ENCODE measurements at regions not wholly inside any gene's neighbourhood (a gene's known extent, or its start where the extent isn't known, plus 50 kb on each side); places are given as distances from the start of the nearest gene placed in this dataset.
"Not testable (repeated sequence)": the region's sequence is repeated elsewhere in the genome, so short reads cannot be mapped to it uniquely, and the experiment has no call there.

GRCh38 chr4:49510238-49510637, 524.2 kb downstream of the CWH43 start:
- intact Hi-C loops (cut with micrococcal nuclease; ENCODE audit: unreplicated experiment) = not testable (repeated sequence)

GRCh38 chr4:49511353-49511752, 525.3 kb downstream of the CWH43 start:
- H3K4me3 Mint-ChIP-seq (ENCODE audit: low read depth, unreplicated experiment); intact Hi-C loops (cut with micrococcal nuclease; ENCODE audit: unreplicated experiment); DNase-seq; H3K27me3 Mint-ChIP-seq (ENCODE audit: unreplicated experiment); BruUV-seq (replicated peaks); H3K27ac Mint-ChIP-seq (ENCODE audit: unreplicated experiment); CTCF ChIA-PET; H3K36me3 Mint-ChIP-seq (ENCODE audit: insufficient read depth, unreplicated experiment); H3K4me1 Mint-ChIP-seq (ENCODE audit: low read depth, unreplicated experiment): not testable (repeated sequence)
- H3K9me3 Mint-ChIP-seq (ENCODE audit: low read depth, unreplicated experiment) = peaks cover 40% of the 10 kb centered on the region

More at GRCh38 chr4:49510238-49510637, 524.2 kb downstream of the CWH43 start:
- H3K4me3 Mint-ChIP-seq (ENCODE audit: low read depth, unreplicated experiment); BruUV-seq (replicated peaks); H3K4me1 Mint-ChIP-seq (ENCODE audit: low read depth, unreplicated experiment); CTCF ChIA-PET; H3K36me3 Mint-ChIP-seq (ENCODE audit: insufficient read depth, unreplicated experiment); H3K27ac Mint-ChIP-seq (ENCODE audit: unreplicated experiment); DNase-seq; H3K27me3 Mint-ChIP-seq (ENCODE audit: unreplicated experiment): not testable (repeated sequence)
- H3K9me3 Mint-ChIP-seq (ENCODE audit: low read depth, unreplicated experiment) = peaks cover 32% of the 10 kb centered on the region

- H3K4me3 Mint-ChIP-seq (ENCODE audit: low read depth, unreplicated experiment); H3K27me3 Mint-ChIP-seq (ENCODE audit: unreplicated experiment); H3K27ac Mint-ChIP-seq (ENCODE audit: unreplicated experiment); DNase-seq; BruUV-seq (replicated peaks); intact Hi-C loops (cut with micrococcal nuclease; ENCODE audit: unreplicated experiment); H3K36me3 Mint-ChIP-seq (ENCODE audit: insufficient read depth, unreplicated experiment); H3K4me1 Mint-ChIP-seq (ENCODE audit: low read depth, unreplicated experiment); CTCF ChIA-PET: not testable (repeated sequence)
- H3K9me3 Mint-ChIP-seq (ENCODE audit: low read depth, unreplicated experiment) = peaks cover 41% of the 10 kb centered on the region
Observed at GRCh38 chr4:49511881-49512491, 525.9 kb downstream of the CWH43 start.

GRCh38 chr4:49512641-49513545, 526.8 kb downstream of the CWH43 start:
- H3K4me3 Mint-ChIP-seq (ENCODE audit: low read depth, unreplicated experiment); CTCF ChIA-PET; H3K4me1 Mint-ChIP-seq (ENCODE audit: low read depth, unreplicated experiment); DNase-seq; H3K27me3 Mint-ChIP-seq (ENCODE audit: unreplicated experiment); H3K27ac Mint-ChIP-seq (ENCODE audit: unreplicated experiment); BruUV-seq (replicated peaks); intact Hi-C loops (cut with micrococcal nuclease; ENCODE audit: unreplicated experiment); H3K36me3 Mint-ChIP-seq (ENCODE audit: insufficient read depth, unreplicated experiment): not testable (repeated sequence)
- peaks cover 41% of the 10 kb centered on the region for H3K9me3 Mint-ChIP-seq (ENCODE audit: low read depth, unreplicated experiment)

GRCh38 chr4:49513546-49514115, 527.6 kb downstream of the CWH43 start:
- BruUV-seq (replicated peaks) = TSS peak; percentile 93
- H3K9me3 Mint-ChIP-seq (ENCODE audit: low read depth, unreplicated experiment) = peaks cover 41% of the 10 kb centered on the region
- H3K4me3 Mint-ChIP-seq (ENCODE audit: low read depth, unreplicated experiment); H3K27me3 Mint-ChIP-seq (ENCODE audit: unreplicated experiment); H3K27ac Mint-ChIP-seq (ENCODE audit: unreplicated experiment); H3K36me3 Mint-ChIP-seq (ENCODE audit: insufficient read depth, unreplicated experiment); CTCF ChIA-PET; intact Hi-C loops (cut with micrococcal nuclease; ENCODE audit: unreplicated experiment); DNase-seq; H3K4me1 Mint-ChIP-seq (ENCODE audit: low read depth, unreplicated experiment): not testable (repeated sequence)

- H3K27me3 Mint-ChIP-seq (ENCODE audit: unreplicated experiment); BruUV-seq (replicated peaks); H3K4me1 Mint-ChIP-seq (ENCODE audit: low read depth, unreplicated experiment); DNase-seq; CTCF ChIA-PET; H3K4me3 Mint-ChIP-seq (ENCODE audit: low read depth, unreplicated experiment); H3K36me3 Mint-ChIP-seq (ENCODE audit: insufficient read depth, unreplicated experiment); H3K27ac Mint-ChIP-seq (ENCODE audit: unreplicated experiment); intact Hi-C loops (cut with micrococcal nuclease; ENCODE audit: unreplicated experiment): not testable (repeated sequence)
- H3K9me3 Mint-ChIP-seq (ENCODE audit: low read depth, unreplicated experiment) = peaks cover 41% of the 10 kb centered on the region
Observed at GRCh38 chr4:49514171-49514699, 528.2 kb downstream of the CWH43 start.

GRCh38 chr4:49514841-49515240, 528.8 kb downstream of the CWH43 start:
- H3K4me3 Mint-ChIP-seq (ENCODE audit: low read depth, unreplicated experiment); H3K36me3 Mint-ChIP-seq (ENCODE audit: insufficient read depth, unreplicated experiment); H3K27ac Mint-ChIP-seq (ENCODE audit: unreplicated experiment); H3K4me1 Mint-ChIP-seq (ENCODE audit: low read depth, unreplicated experiment); H3K27me3 Mint-ChIP-seq (ENCODE audit: unreplicated experiment); intact Hi-C loops (cut with micrococcal nuclease; ENCODE audit: unreplicated experiment); BruUV-seq (replicated peaks); CTCF ChIA-PET; DNase-seq: not testable (repeated sequence)
- peaks cover 41% of the 10 kb centered on the region for H3K9me3 Mint-ChIP-seq (ENCODE audit: low read depth, unreplicated experiment)

GRCh38 chr4:49515241-49515640, 529.2 kb downstream of the CWH43 start:
- H3K4me3 Mint-ChIP-seq (ENCODE audit: low read depth, unreplicated experiment) = not testable (repeated sequence)

GRCh38 chr4:49516096-49516495, 530.0 kb downstream of the CWH43 start:
- intact Hi-C loops (cut with micrococcal nuclease; ENCODE audit: unreplicated experiment); H3K36me3 Mint-ChIP-seq (ENCODE audit: insufficient read depth, unreplicated experiment); H3K4me3 Mint-ChIP-seq (ENCODE audit: low read depth, unreplicated experiment); H3K4me1 Mint-ChIP-seq (ENCODE audit: low read depth, unreplicated experiment); DNase-seq; BruUV-seq (replicated peaks); H3K27me3 Mint-ChIP-seq (ENCODE audit: unreplicated experiment); CTCF ChIA-PET; H3K27ac Mint-ChIP-seq (ENCODE audit: unreplicated experiment): not testable (repeated sequence)
- H3K9me3 Mint-ChIP-seq (ENCODE audit: low read depth, unreplicated experiment) = peaks cover 31% of the 10 kb centered on the region

More at GRCh38 chr4:49515241-49515640, 529.2 kb downstream of the CWH43 start:
- intact Hi-C loops (cut with micrococcal nuclease; ENCODE audit: unreplicated experiment); H3K27ac Mint-ChIP-seq (ENCODE audit: unreplicated experiment); H3K36me3 Mint-ChIP-seq (ENCODE audit: insufficient read depth, unreplicated experiment); CTCF ChIA-PET; H3K4me1 Mint-ChIP-seq (ENCODE audit: low read depth, unreplicated experiment); H3K27me3 Mint-ChIP-seq (ENCODE audit: unreplicated experiment); DNase-seq; BruUV-seq (replicated peaks): not testable (repeated sequence)
- H3K9me3 Mint-ChIP-seq (ENCODE audit: low read depth, unreplicated experiment) = peaks cover 39% of the 10 kb centered on the region
